SW480 (cell line): ENCODE measurements at regions not wholly inside any gene's neighbourhood (a gene's known extent, or its start where the extent isn't known, plus 50 kb on each side); places are given as distances from the start of the nearest gene placed in this dataset.
A peak's percentile ranks its signal among the peaks of the same experiment; 100 is the strongest.
"Not testable (repeated sequence)": the region's sequence is repeated elsewhere in the genome, so short reads cannot be mapped to it uniquely, and the experiment has no call there.

Experiments used
- DNase-seq: peaks from one replicate; pipeline ENCODE4 v3.0.0-alpha.2; 2016; ENCODE audit warnings: low spot score

- not testable (repeated sequence) for DNase-seq
Observed at GRCh38 chr7:3162798-3163197, 119.1 kb upstream of the CARD11 start.

DNA sequence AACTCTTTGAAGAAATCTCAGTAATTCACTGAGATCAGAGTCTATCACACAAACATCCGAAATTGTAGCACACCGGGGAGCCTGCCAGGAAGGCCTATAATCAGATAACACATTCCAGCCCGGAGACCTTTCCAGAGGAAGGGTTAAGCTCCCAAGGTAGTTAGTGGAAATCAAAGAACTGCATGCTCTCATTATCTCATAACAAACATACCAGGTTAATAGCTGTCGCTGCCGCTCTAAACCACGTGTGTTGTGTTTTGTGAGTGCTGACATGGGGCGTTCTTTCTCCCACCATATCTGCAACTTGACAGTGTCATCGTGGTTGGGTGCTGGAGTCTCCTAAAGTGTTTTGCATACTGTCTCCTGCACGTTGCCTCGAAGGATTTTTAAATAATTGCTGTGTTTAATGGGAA, 120.7 kb upstream of the CARD11 start:
- DNase-seq, result peak; percentile 91

GRCh38 chr7:3165681-3166580, 122.3 kb upstream of the CARD11 start:
- peak; percentile 83 for DNase-seq

DNA sequence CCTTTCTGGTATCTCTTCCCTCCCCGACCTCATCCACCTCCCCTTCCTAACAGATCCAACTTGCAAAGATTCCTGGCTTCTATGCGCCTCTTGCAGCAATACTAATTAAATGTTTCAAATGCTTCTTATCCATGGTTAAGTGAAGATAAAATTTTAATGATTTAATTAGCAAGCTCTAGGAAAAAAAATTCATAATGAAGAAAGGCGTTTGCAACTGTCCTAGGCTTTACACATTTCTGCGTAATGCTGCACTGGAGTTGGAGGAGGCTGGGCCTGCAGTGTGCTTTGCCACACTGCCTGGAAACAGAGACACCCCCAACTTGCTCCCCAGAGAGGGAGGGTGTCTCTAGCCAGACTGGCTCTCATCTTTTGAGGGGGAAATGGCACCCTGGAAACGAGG, 123.9 kb upstream of the CARD11 start:
- DNase-seq, result no peak

- DNase-seq, result no peak
Observed at GRCh38 chr7:3168370-3168769, 124.7 kb upstream of the CARD11 start.

DNA sequence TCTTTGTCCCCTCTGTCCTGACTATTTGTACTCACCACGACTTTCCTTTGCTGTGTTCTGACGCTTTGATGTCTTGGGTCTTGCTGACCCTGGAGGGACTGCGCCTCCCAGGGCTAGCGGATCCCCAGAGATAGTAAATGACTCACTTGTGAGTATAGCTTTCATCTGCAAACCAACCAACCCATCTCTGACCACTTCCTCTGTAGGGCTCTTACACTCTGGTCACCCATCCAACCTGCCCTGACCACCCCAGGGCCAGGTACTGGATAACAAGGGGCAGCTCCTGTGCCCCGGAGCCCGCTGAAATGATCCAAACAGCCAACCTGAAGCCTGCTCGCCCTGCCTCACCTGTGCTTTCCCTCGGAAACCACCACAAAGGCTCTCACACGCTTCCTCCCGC, 125.2 kb upstream of the CARD11 start:
- DNase-seq, result peak; percentile 98

DNA sequence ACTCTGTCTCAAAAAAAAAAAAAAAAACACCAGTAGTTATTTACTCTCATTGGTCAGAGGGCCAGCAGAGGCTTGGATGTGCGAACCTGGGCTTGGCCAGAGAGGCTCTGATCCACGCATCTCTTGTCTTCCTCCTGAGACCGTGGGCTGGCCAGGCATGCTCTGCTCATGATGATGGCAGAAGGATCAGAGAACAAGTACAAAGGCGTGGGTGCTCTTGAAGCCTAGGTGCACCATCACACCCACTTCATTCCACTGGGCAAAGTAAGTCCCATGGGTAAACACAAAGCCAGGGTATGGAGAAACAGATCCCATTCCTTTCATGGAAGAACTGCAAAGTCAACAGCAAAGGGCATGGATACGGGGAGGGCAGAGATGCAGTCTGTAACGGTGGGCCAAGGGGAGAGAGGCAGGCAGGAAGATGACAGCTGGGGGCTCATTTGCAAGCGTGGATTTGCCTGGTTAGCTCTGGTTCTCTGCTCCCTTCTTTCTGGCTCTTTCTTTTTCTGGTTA, 128.2 kb upstream of the SDK1 start:
- no peak for DNase-seq

GRCh38 chr7:3174515-3175284, 126.4 kb upstream of the SDK1 start:
- DNase-seq, result no peak

- DNase-seq, result no peak
Observed at GRCh38 chr7:3175285-3175902, 125.7 kb upstream of the SDK1 start.

- no peak for DNase-seq
Observed at GRCh38 chr7:3176112-3177000, 124.7 kb upstream of the SDK1 start.

- no peak for DNase-seq
Observed at GRCh38 chr7:3177271-3177670, 123.8 kb upstream of the SDK1 start.

- no peak for DNase-seq
Observed at GRCh38 chr7:3179456-3179855, 121.6 kb upstream of the SDK1 start.

DNA sequence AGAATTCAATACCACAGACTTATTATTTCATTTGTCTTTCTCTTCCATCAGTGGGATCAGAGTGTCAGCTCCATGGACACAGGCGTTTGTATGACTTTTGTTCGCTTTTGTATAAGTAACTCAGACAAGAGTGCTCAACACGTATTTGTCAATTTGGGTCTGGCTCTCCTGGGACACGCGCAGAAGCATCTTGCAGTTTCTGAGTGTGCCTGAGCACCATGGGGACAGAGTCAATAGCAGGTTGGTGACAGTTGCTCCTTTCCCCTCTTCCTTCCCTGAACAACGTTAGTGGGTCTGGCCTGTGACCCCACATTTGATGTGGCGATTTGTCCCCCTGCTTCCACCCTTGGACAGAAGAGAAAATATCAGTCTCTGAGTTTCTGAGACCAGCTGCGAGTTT, 120.4 kb upstream of the SDK1 start:
- DNase-seq, result no peak

- DNase-seq, result not testable (repeated sequence)
Observed at GRCh38 chr7:3182055-3182454, 119.0 kb upstream of the SDK1 start.

- no peak for DNase-seq
Observed at GRCh38 chr7:3187444-3188040, 113.5 kb upstream of the SDK1 start.

GRCh38 chr7:3188946-3189345, 112.1 kb upstream of the SDK1 start:
- DNase-seq, result no peak

DNA sequence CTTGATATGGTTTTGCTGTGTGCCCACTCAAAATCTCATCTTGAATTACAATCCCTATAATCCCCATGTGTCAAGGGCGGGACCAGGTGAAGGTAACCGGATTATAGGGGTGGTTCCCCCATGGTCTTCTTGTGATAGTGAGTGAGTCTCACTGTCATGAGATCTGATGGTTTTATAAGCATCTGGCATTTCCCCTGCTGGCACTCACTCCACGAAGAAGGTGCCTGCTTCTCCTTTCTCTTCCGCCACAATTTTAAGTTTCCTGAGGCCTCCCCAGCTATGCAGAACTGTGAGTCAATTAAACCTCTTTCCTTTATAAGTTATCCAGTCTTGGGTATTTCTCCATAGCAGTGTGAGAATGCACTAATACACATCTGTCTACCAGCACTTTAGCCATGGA, 109.5 kb upstream of the SDK1 start:
- no peak for DNase-seq

DNA sequence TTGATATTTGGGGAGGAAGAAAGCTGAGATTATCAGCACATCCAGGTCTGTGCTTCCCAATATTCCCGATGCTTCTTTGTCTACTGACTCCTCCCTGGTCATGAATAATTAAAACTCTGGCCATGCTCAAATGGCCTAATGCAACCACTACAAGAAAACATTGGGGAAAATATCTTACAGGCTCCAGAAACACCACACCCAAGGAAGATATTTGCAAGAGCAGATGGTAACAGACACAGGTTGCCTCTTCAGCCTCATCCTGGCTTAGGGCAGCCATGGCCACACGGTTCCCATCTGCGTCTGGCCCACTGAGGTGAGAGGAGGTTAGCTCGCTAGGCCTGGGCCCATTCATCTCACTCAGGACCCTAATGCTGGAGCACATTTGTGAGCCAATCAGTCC, 108.4 kb upstream of the SDK1 start:
- no peak for DNase-seq

DNA sequence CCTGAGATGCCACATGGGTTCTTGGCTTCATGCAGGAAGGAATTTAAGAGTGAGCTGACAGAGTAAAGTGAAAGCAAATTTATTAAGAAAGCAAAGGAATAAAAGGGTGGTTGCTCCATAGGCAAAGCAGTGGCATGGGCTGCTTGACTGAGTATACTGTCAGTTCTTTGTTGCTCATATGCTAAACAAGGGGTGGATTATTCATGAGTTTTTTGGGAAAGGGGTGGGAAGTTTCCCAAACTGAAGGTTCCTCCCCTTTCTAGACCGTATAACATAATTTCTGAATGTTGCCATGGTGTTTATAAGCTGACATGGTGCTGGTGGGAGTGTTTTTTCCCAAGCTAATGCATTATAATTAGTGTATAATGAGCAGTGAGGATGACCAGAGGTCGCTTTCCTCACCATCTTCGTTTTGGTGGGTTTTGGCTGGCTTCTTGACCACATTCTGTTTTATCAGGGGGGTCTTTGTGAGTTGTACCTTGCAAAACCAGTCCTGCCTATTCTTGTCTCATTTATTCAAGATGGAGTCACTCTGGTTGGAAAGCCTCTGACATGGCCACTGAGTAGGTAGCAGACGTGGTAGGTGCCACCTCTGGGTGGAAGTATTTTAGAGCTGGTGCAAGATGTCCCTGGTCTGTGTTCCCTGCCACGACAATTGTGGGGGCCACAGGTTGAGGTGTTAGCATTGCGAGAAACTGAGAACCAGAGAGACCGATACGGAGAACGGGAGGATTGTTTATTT, 107.5 kb upstream of the SDK1 start:
- no peak for DNase-seq

DNA sequence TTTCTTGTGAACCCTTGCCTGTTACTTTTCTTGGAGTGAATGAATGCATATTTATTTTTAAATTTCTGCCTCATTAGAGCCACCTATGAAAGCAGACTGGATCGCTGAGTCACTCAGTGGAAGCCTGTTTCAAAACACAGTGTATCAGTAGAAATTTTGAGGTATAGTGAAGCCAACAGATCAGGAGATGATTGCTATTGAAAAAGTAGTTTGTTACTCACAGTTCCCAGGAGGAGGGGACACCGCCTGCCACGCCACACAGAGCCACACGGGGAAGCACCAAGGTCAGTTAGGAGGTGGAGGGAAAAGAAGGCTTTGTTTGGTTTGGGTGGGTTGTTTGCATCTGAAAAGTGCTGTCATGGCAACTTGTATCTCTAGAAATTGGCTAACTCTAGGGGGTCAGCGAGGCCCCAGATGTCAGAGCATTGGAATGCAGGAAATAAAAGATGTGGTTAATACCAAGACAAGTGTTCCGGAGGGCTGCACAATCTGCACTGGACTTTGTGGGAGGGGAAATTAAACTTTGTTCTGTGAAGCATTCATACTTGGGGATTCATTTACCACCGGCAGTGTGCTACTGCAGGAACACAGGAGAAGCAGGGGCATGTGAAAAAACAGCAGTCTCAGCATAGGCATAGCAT, 106.4 kb upstream of the SDK1 start:
- peak; percentile 92 for DNase-seq
